B cell (primary cell): ENCODE measurements at regions not wholly inside any gene's neighbourhood (a gene's known extent, or its start where the extent isn't known, plus 50 kb on each side); places are given as distances from the start of the nearest gene placed in this dataset.

Source experiments
- ATAC-seq: fragments of 200-7000 bp; cut with Tn5 transposase; one replicate; pipeline ENCODE4 v1.10.0; 2021; ENCODE audit warnings: low read depth, mild to moderate bottlenecking, moderate number of reproducible peaks, moderate library complexity
- CTCF ChIA-PET: fragments of 350-600 bp; sonication (Branson Sonifier 250); formaldehyde crosslinking; loops from one replicate; lab custom pipeline; 2021; ENCODE audit warnings: antibody characterized with exemption, inconsistent platforms; lab: Charles Lee
- POLR2A ChIA-PET: fragments of 350-600 bp; sonication (Branson Sonifier 250); formaldehyde crosslinking; loops from one replicate; lab custom pipeline; 2021; ENCODE audit warnings: antibody characterized with exemption; lab: Charles Lee
- DNase-seq: peaks from one replicate; pipeline ENCODE4 v3.0.0; 2013
- H2AFZ ChIP-seq: 2 replicates; pipeline ENCODE4 v1.6.1; 2012; ENCODE audit warnings: mild to moderate bottlenecking, low read depth, low read length; ENCODE audit not compliant: insufficient read depth, poor library complexity, severe bottlenecking
- H3K27ac ChIP-seq, 2 donors: 1 replicate in 1 of 2; 2 replicates in 1 of 2; pipeline ENCODE4 v1.5.1; 2012 to 2013; ENCODE audit warnings: low read length in 2 of 2, mild to moderate bottlenecking in 2 of 2, moderate library complexity in 1 of 2
- H3K27me3 ChIP-seq, 4 experiments: fragments of 200-600 bp in 1 of 4; sonication (generic) in 1 of 4; replicated peaks in 1 of 4; 1 replicate in 2 of 4; 2 replicates in 2 of 4; pipeline versions ENCODE4 v1.6.1 to v1.7.0; 2013 to 2016; ENCODE audit warnings: low read length in 3 of 4, mild to moderate bottlenecking in 2 of 4, mixed read lengths in 1 of 4, moderate library complexity in 1 of 4; ENCODE audit not compliant: insufficient read depth in 4 of 4, control insufficient read depth in 3 of 4; ENCODE audit errors: control extremely low read depth in 1 of 4
- H3K36me3 ChIP-seq, 2 experiments: replicated peaks in 1 of 2; 1 replicate in 1 of 2; 2 replicates in 1 of 2; pipeline versions ENCODE4 v1.6.1 to v1.7.1; 2013; ENCODE audit warnings: low read length in 1 of 2; ENCODE audit not compliant: insufficient read depth in 2 of 2, control insufficient read depth in 1 of 2; ENCODE audit errors: control extremely low read depth in 1 of 2, extremely low read depth in 1 of 2
- H3K4me1 ChIP-seq, 2 donors: fragments of 200-600 bp in 1 of 2; sonication (generic) in 1 of 2; 1 replicate in 1 of 2; 2 replicates in 1 of 2; pipeline versions ENCODE4 v1.5.1 to v1.6.1; 2013 to 2017; ENCODE audit warnings: low read length in 2 of 2; ENCODE audit not compliant: control insufficient read depth in 2 of 2, insufficient read depth in 2 of 2
- H3K4me2 ChIP-seq: replicated peaks from 2 replicates; pipeline ENCODE3; 2012; ENCODE audit warnings: mild to moderate bottlenecking, low read depth, low read length; ENCODE audit not compliant: poor library complexity, severe bottlenecking
- H3K4me3 ChIP-seq, 5 experiments: fragments of 200-600 bp in 1 of 5; sonication (generic) in 1 of 5; 1 replicate in 3 of 5; 2 replicates in 2 of 5; pipeline versions ENCODE4 v1.5.1 to v1.7.0; 2011 to 2016; ENCODE audit warnings: low read length in 4 of 5, mild to moderate bottlenecking in 4 of 5, low read depth in 2 of 5, control low read depth in 1 of 5, moderate library complexity in 1 of 5; ENCODE audit not compliant: insufficient read depth in 1 of 5; ENCODE audit errors: control extremely low read depth in 1 of 5, extremely low read depth in 1 of 5
- H3K79me2 ChIP-seq: fragments of 200-600 bp; sonication (generic); one replicate; pipeline ENCODE4 v1.6.0; 2016; ENCODE audit warnings: low read length; ENCODE audit not compliant: control insufficient read depth, insufficient read depth
- H3K9ac ChIP-seq: fragments of 200-600 bp; sonication (generic); 2 replicates; pipeline ENCODE4 v1.6.1; 2017; ENCODE audit warnings: mild to moderate bottlenecking, low read length, moderate library complexity
- H3K9me3 ChIP-seq, 3 donors: one replicate each; pipeline versions ENCODE4 v1.6.1 to v1.7.1; 2013; ENCODE audit warnings: low read length in 2 of 3; ENCODE audit not compliant: control insufficient read depth in 2 of 3, insufficient read depth in 1 of 3; ENCODE audit errors: control extremely low read depth in 1 of 3
- H4K20me1 ChIP-seq: 2 replicates; pipeline ENCODE4 v1.6.0; 2012; ENCODE audit warnings: mild to moderate bottlenecking, low read length; ENCODE audit not compliant: insufficient read depth, control insufficient read depth, poor library complexity, severe bottlenecking
- H3K27ac Mint-ChIP-seq: one replicate; pipeline ENCODE4 v1.8.0; 2021; ENCODE audit warnings: mixed read lengths
- H3K27me3 Mint-ChIP-seq: one replicate; pipeline ENCODE4 v1.8.0; 2021; ENCODE audit warnings: mixed read lengths
- H3K4me1 Mint-ChIP-seq: one replicate; pipeline ENCODE4 v1.8.0; 2021; ENCODE audit warnings: mixed read lengths
- H3K4me3 Mint-ChIP-seq: one replicate; pipeline ENCODE4 v1.8.0; 2021; ENCODE audit warnings: mixed read lengths
- H3K9me3 Mint-ChIP-seq: one replicate; pipeline ENCODE4 v1.8.0; 2022; ENCODE audit warnings: mixed read lengths; ENCODE audit not compliant: insufficient read depth
- CTCF ChIP-seq: fragments of 200-600 bp; IDR thresholded peaks from one replicate; pipeline ENCODE4 v1.8.0; 2022; ENCODE audit warnings: antibody characterized with exemption, mild to moderate bottlenecking
- EZH2 ChIP-seq: IDR thresholded peaks from 2 replicates; pipeline ENCODE4 v1.6.1; 2012; ENCODE audit warnings: borderline replicate concordance, low read depth, mild to moderate bottlenecking, moderate library complexity, low read length; ENCODE audit not compliant: insufficient read depth, poor library complexity, severe bottlenecking
- WGBS: methylation state at CpG from one replicate; pipeline ENCODE4 v1.1.5; 2013; ENCODE audit warnings: missing lambda C conversion rate; ENCODE audit not compliant: insufficient coverage; 5-methylcytosine and 5-hydroxymethylcytosine counted together
- intact Hi-C: fragments of 100-400 bp; cut with micrococcal nuclease; formaldehyde crosslinking; loops from one replicate; pipeline ENCODE4 v1.10.0; 2022

GRCh38 chr5:39943811-39944210, 519.0 kb upstream of the DAB2 start:
- 100% methylated on average over 1 of the region's 1 CpG for WGBS
- intact Hi-C loops = no loop called here
- Mint-ChIP-seq H3K4me1 (no peaks in the 10 kb centered on the region), H3K9me3 (no peaks in the 10 kb centered on the region), H3K27me3 (no peaks in the 10 kb centered on the region), H3K4me3 (no peak overlapping the region), H3K27ac (no peak overlapping the region)
- H3K79me2 ChIP-seq = no peaks in the 10 kb centered on the region
- ChIA-PET CTCF (no interaction called here), POLR2A (no interaction called here)
- no peaks in the 10 kb centered on the region for H3K36me3 ChIP-seq
- no peak overlapping the region for H3K9ac ChIP-seq
- no peaks in the 10 kb centered on the region for H3K9me3 ChIP-seq
- ATAC-seq (no peak), DNase-seq (no peak)
- no peak overlapping the region for H2AFZ ChIP-seq
- no peak for TF ChIP-seq CTCF
- no peak for TF ChIP-seq EZH2
- no peak overlapping the region for H3K4me3 ChIP-seq
- no peaks in the 10 kb centered on the region for H3K4me1 ChIP-seq
- H3K4me2 ChIP-seq = no peak overlapping the region
- H4K20me1 ChIP-seq = no peaks in the 10 kb centered on the region
- no peaks in the 10 kb centered on the region for H3K27me3 ChIP-seq
- no peak overlapping the region for H3K27ac ChIP-seq

GRCh38 chr5:39942606-39943005, 517.8 kb upstream of the DAB2 start:
- no peak overlapping the region for H2AFZ ChIP-seq
- no peaks in the 10 kb centered on the region for H3K9me3 Mint-ChIP-seq
- H3K9me3 ChIP-seq = peaks cover 0 to 5% (median 0%) of the 10 kb centered on the region in 3 donors
- H3K4me2 ChIP-seq = no peak overlapping the region
- ChIA-PET CTCF (interaction anchor here (0.6 kb wide), 1 partner anchor 814 kb away, joined by 3 read pairs; no protein-coding TSS in a partner anchor), POLR2A (no interaction called here)
- peaks cover 0 to 5% (median 0%) of the 10 kb centered on the region in 4 experiments for H3K27me3 ChIP-seq
- H3K4me3 Mint-ChIP-seq = no peak overlapping the region
- WGBS = no CpG with 5 or more reads among the region's 1 CpG
- DNase-seq (no peak), ATAC-seq (no peak)
- no peaks in the 10 kb centered on the region for H3K36me3 ChIP-seq
- H3K9ac ChIP-seq = no peak overlapping the region
- no peaks in the 10 kb centered on the region for H3K4me1 Mint-ChIP-seq
- H3K4me1 ChIP-seq = no peaks in the 10 kb centered on the region
- H3K79me2 ChIP-seq = no peaks in the 10 kb centered on the region
- H3K4me3 ChIP-seq = no peak overlapping the region
- H3K27ac Mint-ChIP-seq = no peak overlapping the region
- no peaks in the 10 kb centered on the region for H4K20me1 ChIP-seq
- H3K27ac ChIP-seq = no peak overlapping the region
- TF ChIP-seq EZH2 (no peak), CTCF (no peak)
- peaks cover 4% of the 10 kb centered on the region for H3K27me3 Mint-ChIP-seq
- intact Hi-C loops = no loop called here
